ENCODE measurements at regions not wholly inside any gene's neighbourhood (a gene's known extent, or its start where the extent isn't known, plus 50 kb on each side); places are given as distances from the start of the nearest gene placed in this dataset.

DNA sequence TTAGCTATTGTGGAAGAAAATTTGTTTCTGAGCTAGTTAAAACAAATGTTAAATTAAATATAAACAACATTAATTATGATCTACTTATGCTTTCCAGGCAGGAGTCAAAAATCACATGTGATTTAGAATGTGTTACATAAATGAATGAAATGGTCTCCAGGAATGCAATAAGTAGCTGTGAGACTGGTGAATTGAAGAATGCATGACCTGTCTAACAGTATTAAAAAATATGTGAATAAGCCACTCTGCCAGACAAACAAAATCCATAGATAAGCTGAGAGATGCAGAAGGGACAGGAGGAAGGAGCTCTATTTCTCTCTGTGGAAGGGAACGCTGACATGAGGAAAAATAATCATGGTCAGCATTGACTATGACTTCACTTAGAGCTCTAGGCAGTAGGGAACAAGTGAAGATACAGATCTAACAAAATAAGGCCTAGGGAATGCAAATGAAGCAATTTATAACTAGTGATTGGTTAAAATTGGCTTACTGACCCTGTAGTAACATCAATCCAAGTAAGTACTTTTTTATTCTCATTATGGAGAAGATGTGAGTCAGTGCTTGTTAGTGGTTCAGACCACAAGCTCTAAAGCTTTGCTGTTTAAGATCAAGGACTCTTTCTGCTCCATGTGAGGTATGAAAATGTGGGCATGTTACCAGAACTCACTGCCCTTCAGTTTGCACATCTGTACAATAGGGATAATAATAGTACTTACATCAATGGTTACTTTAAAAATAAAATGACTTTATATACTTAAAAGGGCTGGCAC is 432.6 kb downstream of the MMUT start:
- no peak overlapping the region for H3K4me3 ChIP-seq (ENCODE audit: low read depth, low read length)
- in situ Hi-C loops (cut with HindIII; ENCODE audit: low pct_ligation_motif_present, low sequenced_read_pairs) = no loop called here
- DNase-seq = no peak
- no peak overlapping the region for H3K27ac ChIP-seq
- no peak for TF ChIP-seq CTCF (IDR thresholded peaks at IDR 0.05; ENCODE audit: low read depth, low read length, missing control alignments)
- no peaks in the 10 kb centered on the region for H3K27me3 ChIP-seq (replicated peaks)
- no peaks in the 10 kb centered on the region for H3K36me3 ChIP-seq (replicated peaks)

GRCh38 chr6:49027644-49028043 is 435.4 kb downstream of the MMUT start:
- no peak for DNase-seq
- no peak overlapping the region for H3K4me3 ChIP-seq (ENCODE audit: low read depth, low read length)
- H3K27ac ChIP-seq = no peak overlapping the region
- no peak for TF ChIP-seq CTCF (IDR thresholded peaks at IDR 0.05; ENCODE audit: low read depth, low read length, missing control alignments)
- H3K36me3 ChIP-seq (replicated peaks) = no peaks in the 10 kb centered on the region
- no peaks in the 10 kb centered on the region for H3K27me3 ChIP-seq (replicated peaks)
- in situ Hi-C loops (cut with HindIII; ENCODE audit: low pct_ligation_motif_present, low sequenced_read_pairs) = no loop called here

DNA sequence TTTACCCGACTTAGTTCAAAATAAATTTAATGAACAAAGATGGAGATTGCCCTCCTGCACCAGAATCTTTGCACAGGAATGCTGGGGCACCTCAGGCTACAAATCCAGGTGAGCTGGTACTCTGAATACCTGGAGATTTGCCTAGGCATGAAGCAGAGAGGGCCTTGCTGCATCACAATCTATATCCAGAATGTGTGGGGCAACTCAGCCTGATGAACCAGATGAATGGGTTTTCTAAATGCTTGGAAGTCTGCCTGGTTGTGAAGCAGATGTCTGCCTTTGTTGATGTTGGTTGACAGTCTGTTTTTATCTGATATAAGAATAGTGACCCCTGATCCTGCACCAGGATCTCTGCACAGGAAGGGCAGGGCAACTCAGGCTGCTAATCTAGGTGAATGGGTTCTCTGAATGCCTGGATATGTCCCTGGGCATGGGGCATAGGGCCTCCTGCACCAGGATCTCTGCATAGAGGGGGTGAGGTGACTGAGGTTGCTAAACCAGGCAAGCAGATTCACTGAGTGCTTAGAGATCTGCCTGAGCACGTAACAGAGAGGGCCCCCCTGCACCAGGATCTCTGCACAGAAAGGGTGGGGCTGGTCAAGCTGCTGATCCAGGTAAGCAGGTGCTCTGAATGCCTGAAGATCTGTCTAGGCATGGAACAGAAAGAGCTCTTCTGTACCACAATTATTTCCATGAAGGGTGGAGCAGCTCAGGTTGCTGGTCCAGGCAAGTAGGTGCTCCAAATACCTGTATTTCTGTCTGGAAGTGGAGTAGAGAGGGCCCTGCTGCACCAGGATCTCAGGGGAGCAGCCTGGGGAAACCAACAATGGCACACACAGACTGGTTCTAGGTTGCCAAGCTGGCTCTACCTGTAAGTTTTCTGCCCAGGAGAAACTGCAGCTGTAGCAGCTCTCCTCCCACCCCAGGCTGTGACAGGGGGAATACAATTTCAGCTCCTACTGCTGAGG is 437.5 kb downstream of the MMUT start:
- DNase-seq = no peak
- H3K27me3 ChIP-seq (replicated peaks) = no peaks in the 10 kb centered on the region
- in situ Hi-C loops (cut with HindIII; ENCODE audit: low pct_ligation_motif_present, low sequenced_read_pairs) = no loop called here
- no peak overlapping the region for H3K4me3 ChIP-seq (ENCODE audit: low read depth, low read length)
- H3K36me3 ChIP-seq (replicated peaks) = no peaks in the 10 kb centered on the region
- no peak overlapping the region for H3K27ac ChIP-seq
- TF ChIP-seq CTCF (IDR thresholded peaks at IDR 0.05; ENCODE audit: low read depth, low read length, missing control alignments) = no peak

DNA sequence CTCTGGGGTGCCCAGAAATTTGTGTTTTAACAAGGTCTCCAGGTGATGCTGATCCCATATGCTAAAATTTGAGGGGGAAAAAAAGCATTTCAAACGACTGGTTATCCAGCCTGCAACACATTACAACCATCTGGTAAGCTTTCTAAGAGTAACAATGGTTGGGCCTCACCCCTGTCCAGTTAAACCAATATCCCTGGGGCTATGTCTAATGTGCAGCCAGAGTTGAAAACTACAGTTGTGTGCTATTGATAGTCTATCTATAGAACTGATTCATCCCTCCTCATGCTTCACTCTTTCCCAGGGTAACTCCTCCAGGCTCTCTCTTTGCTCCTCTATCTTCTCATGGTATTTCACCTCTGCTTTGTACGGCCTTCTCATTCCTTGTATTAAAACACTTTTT is 458.3 kb downstream of the MMUT start:
- no peaks in the 10 kb centered on the region for H3K27me3 ChIP-seq (replicated peaks)
- no peak overlapping the region for H3K4me3 ChIP-seq (ENCODE audit: low read depth, low read length)
- no peak for DNase-seq
- TF ChIP-seq CTCF (IDR thresholded peaks at IDR 0.05; ENCODE audit: low read depth, low read length, missing control alignments) = no peak
- no peak overlapping the region for H3K27ac ChIP-seq
- in situ Hi-C loops (cut with HindIII; ENCODE audit: low pct_ligation_motif_present, low sequenced_read_pairs) = no loop called here
- no peaks in the 10 kb centered on the region for H3K36me3 ChIP-seq (replicated peaks)

DNA sequence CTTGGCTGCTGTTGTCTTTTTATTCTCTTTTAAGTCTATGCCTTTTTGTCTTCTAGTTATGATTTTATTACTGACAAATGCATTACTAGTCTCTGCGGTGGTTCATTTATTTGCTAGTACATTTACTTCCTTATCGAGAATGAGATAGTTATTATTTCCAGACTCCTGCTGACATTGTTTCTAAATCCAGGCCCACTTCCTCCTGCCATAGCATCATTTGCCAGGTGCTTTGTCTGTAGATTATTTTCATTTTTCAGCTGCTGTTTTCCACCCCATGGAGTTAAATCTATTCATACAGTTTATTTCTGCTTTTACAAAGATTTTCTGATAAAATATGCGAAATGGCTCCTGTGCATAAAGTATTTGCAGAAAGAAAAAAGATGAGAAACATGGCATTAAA is 459.7 kb downstream of the MMUT start:
- in situ Hi-C loops (cut with HindIII; ENCODE audit: low pct_ligation_motif_present, low sequenced_read_pairs) = no loop called here
- TF ChIP-seq CTCF (IDR thresholded peaks at IDR 0.05; ENCODE audit: low read depth, low read length, missing control alignments) = no peak
- H3K4me3 ChIP-seq (ENCODE audit: low read depth, low read length) = no peak overlapping the region
- no peaks in the 10 kb centered on the region for H3K27me3 ChIP-seq (replicated peaks)
- H3K27ac ChIP-seq = no peak overlapping the region
- no peaks in the 10 kb centered on the region for H3K36me3 ChIP-seq (replicated peaks)
- DNase-seq = no peak
